HG02678 (cell line): ENCODE measurements at regions not wholly inside any gene's neighbourhood (a gene's known extent, or its start where the extent isn't known, plus 50 kb on each side); places are given as distances from the start of the nearest gene placed in this dataset.

Source experiments
- ATAC-seq: cut with Tn5 transposase; IDR thresholded peaks from one replicate; pipeline ENCODE4 v1.9.1; 2021; ENCODE audit warnings: mild to moderate bottlenecking, moderate library complexity; ENCODE audit not compliant: unreplicated experiment

DNA sequence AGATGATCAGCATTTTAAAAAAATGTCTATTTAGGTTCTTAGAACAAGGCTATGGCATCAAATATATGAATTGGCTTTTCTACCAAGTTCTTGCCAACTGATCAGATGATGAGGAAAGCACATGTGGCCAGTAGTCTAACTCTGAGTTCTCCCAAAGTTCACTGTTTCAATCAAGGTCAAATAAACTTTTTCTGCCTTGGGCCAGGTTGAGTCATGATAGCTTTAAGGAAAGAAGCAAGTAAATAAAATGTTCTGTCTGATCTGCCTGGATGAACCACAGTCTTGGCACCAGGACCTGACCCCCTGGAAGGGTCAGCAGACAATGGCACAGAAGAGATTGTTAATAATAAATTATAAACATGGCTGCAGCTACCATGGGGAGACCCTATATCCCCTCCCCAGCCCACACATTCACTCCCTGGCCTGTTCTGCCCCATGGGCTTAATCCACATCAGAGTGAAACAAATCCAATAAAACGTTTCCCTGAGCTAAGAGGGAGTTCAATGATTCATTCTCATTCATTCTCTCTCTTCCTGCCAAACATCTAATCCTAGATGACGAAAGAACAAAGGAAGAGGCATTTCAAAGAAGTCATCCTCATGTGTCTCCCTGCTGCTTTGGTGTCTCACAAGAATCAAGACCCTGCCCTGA, 661.6 kb downstream of the DHX35 start:
- ATAC-seq: no peak

DNA sequence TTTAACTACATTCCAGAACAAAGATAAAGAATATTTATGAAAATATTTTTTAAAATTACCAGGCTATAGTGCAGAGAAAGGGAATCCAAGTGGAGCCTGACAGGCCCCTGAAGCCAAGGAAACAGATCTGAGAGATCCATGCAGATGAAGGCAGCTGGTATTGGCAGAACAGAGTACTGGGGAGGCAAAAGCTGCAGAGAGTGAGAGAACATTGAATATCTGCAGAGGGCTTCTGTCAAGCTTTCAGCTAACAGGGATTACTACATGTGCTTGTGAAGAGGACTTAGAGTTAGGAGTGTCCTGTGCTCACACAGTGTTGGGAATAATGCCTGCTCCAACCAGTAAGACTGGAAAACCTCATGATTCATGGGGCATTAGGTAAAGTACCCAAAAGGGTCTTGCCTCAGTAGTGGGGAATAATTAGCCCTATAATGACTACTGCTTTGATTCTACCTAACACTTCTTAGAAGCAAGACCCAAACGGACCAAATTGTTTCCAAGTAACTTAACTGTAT, 657.2 kb downstream of the DHX35 start:
- no peak for ATAC-seq

DNA sequence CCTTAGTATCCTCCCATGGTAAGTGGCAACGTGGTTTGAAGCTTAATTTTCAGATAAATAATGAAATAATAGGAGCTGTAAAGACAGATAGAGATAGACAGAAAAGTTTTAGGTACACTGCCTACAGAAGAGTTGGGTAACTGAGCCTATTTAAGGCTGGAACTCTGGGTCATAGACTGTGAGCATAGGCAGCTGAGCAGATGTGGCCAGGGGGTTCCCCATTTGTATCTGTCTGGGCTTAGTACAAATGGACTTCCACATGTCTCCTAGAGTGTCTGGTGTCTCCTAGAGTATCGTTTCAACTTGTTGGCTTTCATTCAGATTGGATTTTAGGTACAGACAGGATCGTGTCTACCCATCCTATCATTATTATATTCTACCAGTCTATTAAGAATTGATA, 649.8 kb downstream of the DHX35 start:
- ATAC-seq: no peak

DNA sequence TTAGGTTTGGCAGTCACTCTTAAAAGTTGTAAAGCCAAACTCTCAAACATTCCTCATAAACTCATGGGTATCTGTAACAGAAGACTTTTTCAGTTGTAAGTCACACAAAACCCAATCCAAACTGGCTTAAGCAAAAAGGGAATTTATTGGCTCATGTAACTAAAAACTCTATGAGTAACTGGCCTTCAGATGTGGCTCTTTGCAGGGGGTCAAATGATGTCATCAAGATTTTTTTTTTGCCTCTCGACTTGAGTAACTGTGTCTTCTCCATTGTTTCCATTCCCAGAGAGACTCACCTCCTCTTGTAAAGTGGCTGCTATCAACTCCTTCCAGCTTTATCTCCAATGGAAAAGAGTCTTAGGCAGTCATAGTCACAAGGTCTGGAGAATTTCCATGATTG, 645.0 kb downstream of the DHX35 start:
- no peak for ATAC-seq

DNA sequence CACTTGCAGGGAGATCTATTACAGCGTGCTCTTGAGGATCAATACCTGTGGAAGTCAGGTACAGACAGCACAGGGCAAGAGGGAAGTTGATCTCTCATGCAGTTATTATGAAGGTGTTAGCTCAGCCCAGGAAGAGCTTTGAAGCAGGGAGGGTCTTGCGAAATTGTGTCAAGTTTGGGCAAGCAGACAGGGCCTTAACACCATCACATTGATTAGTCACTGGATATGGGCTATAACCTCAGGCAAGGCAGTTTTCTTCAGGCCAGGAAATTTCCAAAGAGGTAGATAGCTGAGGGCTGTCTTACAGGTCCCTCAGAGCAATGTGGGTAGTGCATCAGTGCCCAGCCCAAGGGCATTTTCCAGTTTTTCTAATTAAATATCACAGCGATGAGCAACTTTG, 643.8 kb downstream of the DHX35 start:
- no peak for ATAC-seq

DNA sequence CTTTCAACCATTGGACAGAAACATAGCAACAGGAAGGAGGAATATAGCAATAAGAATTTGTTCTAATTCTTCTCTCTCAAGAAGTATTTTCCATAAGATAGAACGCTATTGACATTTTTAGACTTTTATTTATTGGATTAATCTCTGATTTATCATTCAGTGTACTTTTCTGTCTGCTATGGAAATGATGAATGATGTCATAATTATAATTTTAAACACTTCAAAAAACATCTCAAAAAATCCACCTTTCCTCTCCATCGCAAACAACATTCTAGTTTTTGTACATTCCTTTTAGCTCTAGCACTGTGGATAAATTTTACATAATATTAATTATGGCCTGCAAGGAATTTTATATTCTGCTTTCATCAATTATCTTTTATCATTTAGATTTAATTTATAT, 643.2 kb downstream of the DHX35 start:
- no peak for ATAC-seq

DNA sequence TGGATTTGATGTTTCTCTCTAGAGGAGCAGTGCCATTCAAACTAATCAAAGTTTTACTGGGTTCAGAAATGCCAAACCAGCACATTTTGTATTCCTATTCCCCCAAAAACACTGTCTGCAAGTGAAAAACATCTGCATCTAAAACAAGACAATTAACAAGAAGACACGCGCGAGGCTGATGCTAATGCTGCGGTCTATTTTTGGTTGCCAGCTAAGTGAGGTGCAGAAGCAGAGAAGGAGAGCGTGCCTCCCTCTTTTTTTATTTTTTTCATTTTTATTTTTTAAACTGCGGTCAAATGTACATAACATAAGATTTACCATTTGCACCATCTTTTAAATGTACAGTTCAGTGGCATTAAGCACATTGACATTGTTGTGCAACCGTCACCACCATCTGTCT, 641.1 kb downstream of the DHX35 start:
- no peak for ATAC-seq

DNA sequence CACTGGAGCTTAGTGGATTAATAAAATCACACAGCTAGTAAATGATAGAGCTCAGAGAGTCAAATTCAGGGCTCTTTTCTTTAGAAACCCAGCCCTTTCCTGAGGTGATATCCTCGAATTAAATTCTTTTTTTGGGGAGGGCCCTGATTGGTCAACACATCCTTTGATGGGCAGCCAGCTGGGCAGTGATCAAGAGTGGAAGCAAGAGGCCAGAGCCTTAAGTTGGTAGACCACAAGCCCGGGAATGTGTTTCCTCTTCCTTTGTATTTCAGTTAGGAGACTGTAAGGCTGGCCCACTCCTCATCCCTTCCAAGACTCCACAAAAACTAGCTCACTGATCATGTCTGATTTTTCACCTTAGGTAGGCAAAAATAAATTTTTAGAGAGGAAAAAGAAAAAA, 640.5 kb downstream of the DHX35 start:
- ATAC-seq: no peak

DNA sequence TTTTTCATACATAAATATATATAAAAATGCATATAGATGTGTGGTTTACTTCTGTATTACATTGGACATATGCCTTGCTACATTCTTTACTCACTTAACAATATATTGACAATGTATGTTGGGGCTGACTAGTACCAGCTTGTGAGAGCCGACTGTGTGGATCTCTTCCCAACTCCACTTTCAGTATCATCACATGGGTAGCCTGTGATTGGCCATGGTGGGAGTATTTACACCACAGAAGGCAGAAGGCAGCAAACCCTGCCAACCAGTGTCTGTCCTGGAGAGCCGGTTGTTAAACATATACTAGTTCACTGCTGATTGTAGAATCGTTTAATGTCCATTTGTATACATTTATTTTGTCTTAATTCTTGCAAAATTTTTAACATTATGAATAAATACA, 638.7 kb downstream of the DHX35 start:
- ATAC-seq: no peak

DNA sequence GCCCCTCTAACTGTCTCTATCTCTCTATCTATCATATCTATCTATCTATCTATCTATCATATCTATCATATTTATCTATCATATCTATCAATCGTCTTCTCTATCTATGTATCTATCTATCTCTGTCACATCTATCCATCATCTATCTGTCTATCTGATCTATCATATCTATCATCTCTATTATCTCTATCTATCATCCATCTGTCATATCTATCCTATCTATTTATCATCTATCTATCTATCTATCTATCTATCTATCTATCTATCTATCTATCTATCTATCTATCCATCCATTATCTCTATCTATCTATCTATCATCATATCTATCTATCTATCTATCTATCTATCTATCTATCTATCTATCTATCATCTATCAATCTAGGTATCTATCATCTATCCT, 638.0 kb downstream of the DHX35 start:
- ATAC-seq: no peak

DNA sequence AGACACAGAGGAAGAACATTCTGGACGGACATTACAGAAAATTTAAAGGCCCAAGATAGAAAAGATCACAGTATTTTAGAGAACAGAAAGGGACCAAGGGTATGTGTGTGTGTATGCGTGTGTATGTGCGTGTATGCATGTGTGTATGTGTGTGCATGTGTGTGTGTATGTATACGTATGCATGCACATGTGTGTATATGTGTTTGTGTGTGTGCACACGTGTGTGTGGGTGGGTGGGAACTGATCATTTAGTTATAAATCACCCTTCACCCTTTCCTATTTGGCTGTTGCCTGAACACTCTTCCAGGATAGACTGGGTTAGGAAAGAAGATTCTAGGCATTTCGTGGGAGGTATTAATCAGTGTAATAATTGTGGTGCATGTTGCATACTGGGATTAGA, 634.4 kb downstream of the DHX35 start:
- ATAC-seq: no peak

DNA sequence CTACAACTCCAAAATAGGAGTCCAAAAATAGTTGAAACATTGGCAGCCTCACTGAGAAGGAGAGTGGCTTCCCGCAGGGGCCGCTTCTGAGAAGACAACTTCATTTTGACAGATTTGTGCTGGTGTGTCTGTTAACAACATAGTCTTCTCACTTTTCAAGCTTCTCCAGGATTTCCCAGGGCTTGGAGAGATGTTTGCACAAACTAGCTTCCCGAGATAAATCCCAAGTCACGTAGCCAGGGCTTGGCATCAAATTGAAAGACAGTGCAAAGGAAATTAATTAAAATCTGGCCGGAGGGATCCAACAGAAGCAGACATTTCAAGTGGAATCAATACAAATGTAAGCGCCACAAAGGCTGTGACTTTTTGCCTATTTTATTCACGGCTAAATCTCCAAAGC, 630.2 kb downstream of the DHX35 start:
- no peak for ATAC-seq

DNA sequence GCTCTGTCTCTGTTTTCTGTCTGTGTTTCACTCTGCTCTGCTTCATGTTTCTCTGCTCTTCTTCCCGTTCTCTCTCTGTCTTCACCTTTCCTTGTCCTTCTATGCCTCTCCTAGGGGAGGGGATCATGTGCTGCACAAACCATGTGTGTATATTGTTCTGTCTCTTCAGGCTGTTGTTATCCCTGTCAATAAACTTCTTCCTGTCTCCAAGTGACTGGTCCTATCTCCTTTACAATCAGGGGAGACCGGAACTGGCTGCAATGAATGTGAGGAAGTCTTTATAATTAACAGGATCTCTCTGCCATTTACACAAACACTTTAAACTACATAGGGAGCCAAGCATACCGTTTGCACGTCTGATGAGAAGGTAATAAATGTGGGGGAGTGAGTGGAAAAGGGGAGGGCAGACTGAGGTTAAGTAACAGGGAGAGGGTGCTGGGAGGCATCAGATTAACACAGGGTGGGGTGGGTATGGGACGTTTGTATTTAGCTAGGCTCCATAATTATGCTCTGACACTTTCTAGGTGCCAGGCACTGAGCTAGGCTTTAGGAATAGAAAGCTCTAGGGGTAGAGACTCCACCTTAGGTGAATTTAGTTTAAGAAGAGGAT, 626.1 kb downstream of the DHX35 start:
- no peak for ATAC-seq

DNA sequence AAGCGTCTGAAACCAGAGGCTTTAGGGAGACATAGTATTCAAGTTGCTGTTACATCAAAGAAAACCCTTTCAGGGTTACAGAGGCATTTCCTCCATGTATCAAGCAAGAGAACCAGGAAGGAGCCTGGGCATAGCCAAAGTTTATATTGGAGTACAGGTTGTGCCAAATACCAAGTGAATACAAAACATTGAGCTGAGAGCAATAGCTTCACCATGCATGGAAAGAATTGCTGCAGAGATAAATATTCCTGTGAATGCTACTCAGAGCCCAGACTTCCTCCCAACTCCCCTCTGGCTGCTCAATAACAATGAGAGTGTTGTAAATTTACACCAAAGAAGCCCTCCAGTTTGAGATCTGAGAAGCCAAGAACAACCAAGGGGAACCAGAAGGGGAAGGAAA, 618.9 kb downstream of the DHX35 start:
- no peak for ATAC-seq

DNA sequence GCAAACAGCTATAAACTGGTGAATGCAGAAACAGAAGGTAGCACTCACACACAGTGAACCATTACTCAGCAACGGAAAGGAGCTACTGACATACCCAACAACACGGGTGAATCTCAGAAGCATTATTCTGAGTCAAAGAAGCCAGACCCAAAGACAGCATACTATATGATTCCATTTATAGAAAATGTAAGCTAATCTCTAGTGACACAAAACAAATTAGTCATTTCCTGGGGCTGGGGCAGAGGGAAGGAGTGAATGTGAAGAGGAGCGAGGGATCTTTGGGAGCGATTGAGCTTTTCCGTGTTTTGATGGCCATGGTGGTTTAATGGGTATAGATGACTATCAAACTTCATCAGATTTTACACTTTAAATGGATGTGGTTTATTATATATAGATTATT, 614.6 kb downstream of the DHX35 start:
- ATAC-seq: no peak

DNA sequence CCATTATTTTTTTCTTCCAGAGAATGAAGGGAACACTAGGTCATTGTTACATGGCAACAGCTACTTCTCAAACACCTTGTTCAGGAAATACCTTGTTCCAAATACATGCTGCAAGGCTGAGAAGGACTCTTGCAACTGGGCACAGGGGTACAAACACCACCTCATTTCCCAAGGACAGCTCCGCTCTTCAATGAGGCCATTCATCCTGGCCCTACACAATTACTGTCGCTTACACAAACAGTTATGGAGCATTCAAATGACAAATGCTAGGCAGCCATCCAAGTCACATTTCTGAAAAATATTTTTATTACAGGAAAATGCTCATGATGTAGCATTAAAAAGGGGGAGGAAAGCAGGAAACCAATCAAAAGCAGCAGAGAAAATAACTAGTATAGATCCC, 611.9 kb downstream of the DHX35 start:
- ATAC-seq: no peak

DNA sequence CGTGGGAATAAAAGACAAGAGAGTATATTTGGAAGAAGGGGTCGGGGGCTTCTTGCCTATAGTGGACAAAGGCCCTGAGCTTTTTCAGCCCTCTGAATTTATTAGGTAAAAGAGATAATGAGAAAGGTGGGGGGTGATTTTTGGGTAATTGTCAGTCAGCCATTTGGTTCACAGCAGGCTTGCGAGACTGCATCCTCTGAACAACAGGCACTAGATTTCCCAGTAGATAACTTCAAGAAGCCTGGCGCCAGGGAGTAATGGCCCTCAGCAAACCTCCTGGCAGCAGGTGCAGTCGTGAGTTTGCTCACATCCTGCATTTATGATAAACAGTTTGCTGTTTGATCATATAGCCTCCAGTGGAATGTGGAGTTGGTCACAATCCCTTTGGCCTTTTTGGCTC, 609.0 kb downstream of the DHX35 start:
- no peak for ATAC-seq

DNA sequence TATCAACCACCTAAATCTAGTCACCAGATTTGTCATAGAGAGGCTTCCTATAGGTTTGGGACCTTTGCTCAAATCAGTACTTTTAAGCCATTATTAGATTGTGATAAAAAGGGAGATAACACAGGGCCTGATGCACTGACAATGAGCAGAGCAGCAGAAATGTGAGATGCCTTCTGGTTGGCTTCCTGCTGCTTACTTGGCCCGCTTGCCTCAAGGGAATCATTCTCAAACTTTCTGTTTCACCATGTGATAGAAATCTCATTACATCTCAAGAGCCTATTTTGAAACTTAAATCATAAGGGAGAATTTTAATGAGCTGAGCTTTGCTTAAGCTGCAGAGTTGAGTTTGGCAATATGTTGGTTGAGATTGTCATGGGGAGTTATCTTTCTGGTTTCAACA, 606.0 kb downstream of the DHX35 start:
- peak; percentile 82 for ATAC-seq

DNA sequence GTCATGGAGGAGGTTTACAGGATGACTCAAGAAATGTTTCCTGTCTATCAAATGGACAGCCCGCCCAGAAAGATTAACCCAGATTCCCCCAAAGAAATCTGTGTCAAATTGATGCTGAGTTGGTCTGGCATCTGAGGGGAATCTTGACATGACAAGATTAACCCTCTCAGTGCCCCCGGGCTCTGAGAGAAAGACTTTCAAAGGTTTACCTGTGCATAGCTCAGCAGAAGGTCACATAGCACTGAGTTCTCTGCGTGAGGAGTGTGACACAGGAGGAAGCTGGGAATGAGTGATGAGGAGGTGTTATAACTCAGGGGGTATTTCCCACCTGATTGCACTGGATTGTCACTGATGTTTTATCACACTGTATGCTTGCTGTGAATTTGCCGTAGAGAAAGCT, 601.2 kb downstream of the DHX35 start:
- ATAC-seq: no peak

DNA sequence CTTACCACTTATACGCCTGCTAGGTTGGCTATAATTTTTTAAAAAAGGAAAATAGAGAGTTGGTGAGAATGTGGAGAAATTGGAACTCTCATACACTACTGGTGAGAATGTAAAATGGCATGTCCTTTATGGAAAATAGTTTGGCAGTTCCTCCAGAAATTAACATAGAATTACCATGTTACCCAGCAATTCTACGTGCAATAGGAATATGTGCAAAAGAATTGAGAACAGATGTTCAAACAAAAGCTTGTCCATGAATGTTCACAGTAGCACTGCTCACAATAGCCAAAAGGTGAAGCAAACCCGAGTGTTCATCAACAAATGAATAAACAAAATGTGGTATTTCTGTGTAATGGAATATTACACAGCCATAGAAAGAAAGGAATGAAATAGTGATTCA, 592.2 kb downstream of the DHX35 start:
- no peak for ATAC-seq

DNA sequence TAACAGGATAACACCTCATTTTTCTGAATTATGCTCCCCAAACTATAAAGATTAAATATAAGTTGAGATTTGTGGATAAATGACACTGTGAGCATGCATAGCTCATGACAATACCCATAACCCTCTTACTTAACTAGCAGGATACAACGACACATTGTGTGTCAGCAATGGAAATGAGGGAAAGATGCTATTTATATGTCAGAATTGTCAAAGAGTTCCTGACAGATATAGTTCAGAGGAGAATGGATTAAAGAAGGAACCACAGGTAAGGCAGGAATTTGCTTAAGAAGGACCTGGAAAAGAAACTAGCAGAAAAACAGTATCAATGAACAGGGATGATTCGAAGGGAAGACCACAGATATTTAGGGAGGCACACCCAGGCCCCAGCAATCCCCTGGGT, 591.0 kb downstream of the DHX35 start:
- ATAC-seq: no peak

DNA sequence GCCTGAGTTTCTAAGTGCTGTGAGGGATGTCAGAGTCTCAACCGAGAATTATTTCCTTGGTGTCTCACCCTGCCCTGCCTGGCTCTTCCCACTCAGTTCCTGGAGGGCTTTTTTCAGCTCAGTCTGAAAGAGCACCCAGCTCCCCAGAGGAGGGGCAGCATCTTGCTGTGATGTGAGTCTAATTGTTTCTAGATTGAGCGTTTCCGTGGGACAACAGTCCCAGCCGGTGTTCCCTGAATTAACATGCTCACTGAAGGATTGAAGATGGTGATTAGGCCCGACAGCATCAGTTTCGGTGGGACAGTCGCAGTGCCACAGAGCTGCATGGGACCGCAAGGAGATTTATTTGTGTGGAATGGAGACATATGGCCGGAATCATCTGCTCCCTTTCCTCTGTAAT, 587.6 kb downstream of the DHX35 start:
- no peak for ATAC-seq
